ENCODE measurements at regions not wholly inside any gene's neighbourhood (a gene's known extent, or its start where the extent isn't known, plus 50 kb on each side); places are given as distances from the start of the nearest gene placed in this dataset.
A peak's percentile ranks its signal among the peaks of the same experiment; 100 is the strongest.

- Mint-ChIP-seq H3K27me3 (no peaks in the 10 kb centered on the region), H3K36me3 (ENCODE audit: insufficient read depth) (no peaks in the 10 kb centered on the region), H3K9me3 (no peaks in the 10 kb centered on the region), H3K4me1 (ENCODE audit: low read depth in 2 of 2) (peaks cover 0 to 4% of the 10 kb centered on the region in 2 donors), H3K27ac (no peak overlapping the region), H3K4me3 (no peak overlapping the region)
- DNase-seq (no peak), ATAC-seq (replicated peaks) (no peak)
Observed at GRCh38 chr14:98826618-98827017, 445.4 kb downstream of the BCL11B start.

DNA sequence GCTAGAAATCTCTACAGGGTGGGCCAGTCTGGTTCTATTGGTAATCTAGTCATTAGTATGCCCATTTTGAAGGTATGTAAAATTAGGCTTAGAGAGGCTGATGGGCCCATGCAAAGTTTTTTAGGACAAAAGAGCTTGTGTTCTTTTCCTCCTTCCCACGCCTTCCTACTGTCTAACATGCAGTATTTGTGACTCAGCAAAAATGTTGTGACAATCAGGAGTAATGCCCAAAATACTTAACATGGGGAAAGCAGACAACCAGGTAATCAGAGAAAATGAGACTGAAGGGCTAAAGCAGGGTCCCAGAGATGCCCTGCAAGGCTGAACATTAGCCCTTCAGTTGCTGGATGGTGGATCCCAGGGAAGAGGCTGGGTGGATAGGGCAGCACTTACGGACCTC is 437.9 kb downstream of the BCL11B start:
- Mint-ChIP-seq H3K27me3 (peaks cover 5% of the 10 kb centered on the region in 2 donors), H3K4me1 (ENCODE audit: low read depth in 2 of 2) (no peaks in the 10 kb centered on the region), H3K9me3 (no peaks in the 10 kb centered on the region), H3K4me3 (no peak overlapping the region), H3K27ac (no peak overlapping the region), H3K36me3 (ENCODE audit: insufficient read depth) (no peaks in the 10 kb centered on the region)
- no peak for ATAC-seq (replicated peaks)
- no peak for DNase-seq

- Mint-ChIP-seq H3K27me3 (peaks cover 6 to 13% of the 10 kb centered on the region in 2 donors), H3K9me3 (no peaks in the 10 kb centered on the region), H3K4me1 (ENCODE audit: low read depth in 2 of 2) (no peaks in the 10 kb centered on the region), H3K36me3 (ENCODE audit: insufficient read depth) (no peaks in the 10 kb centered on the region), H3K27ac (no peak overlapping the region), H3K4me3 (no peak overlapping the region)
- DNase-seq (no peak), ATAC-seq (replicated peaks) (no peak)
Observed at GRCh38 chr14:98835051-98835824, 436.8 kb downstream of the BCL11B start.

- peaks cover 6 to 16% of the 10 kb centered on the region in 2 donors for H3K27me3 Mint-ChIP-seq
- no peak overlapping the region for H3K27ac Mint-ChIP-seq
- H3K4me3 Mint-ChIP-seq = no peak overlapping the region
- H3K36me3 Mint-ChIP-seq (ENCODE audit: insufficient read depth) = no peaks in the 10 kb centered on the region
- no peak for ATAC-seq (replicated peaks)
- H3K9me3 Mint-ChIP-seq = no peaks in the 10 kb centered on the region
- DNase-seq = no peak
- no peaks in the 10 kb centered on the region for H3K4me1 Mint-ChIP-seq (ENCODE audit: low read depth in 2 of 2)
Observed at GRCh38 chr14:98835825-98836100, 436.2 kb downstream of the BCL11B start.

GRCh38 chr14:98840091-98840490 is 431.9 kb downstream of the BCL11B start:
- peaks cover 7 to 8% of the 10 kb centered on the region in 2 donors for H3K4me1 Mint-ChIP-seq (ENCODE audit: low read depth in 2 of 2)
- H3K4me3 Mint-ChIP-seq = no peak overlapping the region
- ATAC-seq (replicated peaks) = no peak
- DNase-seq = no peak
- no peaks in the 10 kb centered on the region for H3K36me3 Mint-ChIP-seq (ENCODE audit: insufficient read depth)
- peaks cover 6 to 30% of the 10 kb centered on the region in 2 donors for H3K27me3 Mint-ChIP-seq
- no peaks in the 10 kb centered on the region for H3K9me3 Mint-ChIP-seq
- no peak overlapping the region for H3K27ac Mint-ChIP-seq

DNA sequence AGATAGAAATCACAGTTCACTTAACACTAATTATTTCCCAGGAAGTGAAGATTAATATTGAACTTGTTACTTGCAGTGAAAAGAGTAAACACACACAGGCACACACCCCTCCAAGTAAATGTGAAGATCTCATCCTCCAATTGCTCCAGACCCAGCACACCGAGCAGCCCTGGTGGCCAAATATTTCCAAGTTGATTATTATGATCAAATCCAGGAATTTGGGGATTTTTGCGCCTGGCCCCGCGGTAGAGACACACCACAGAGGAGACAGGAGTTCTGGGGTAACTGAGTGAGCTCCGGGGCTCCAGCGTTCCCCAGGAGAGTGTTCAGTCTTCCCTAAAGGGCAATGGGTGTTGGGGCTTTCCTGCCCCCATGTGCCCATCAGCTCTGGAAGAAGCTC is 431.5 kb downstream of the BCL11B start:
- H3K27ac Mint-ChIP-seq = no peak overlapping the region
- no peaks in the 10 kb centered on the region for H3K36me3 Mint-ChIP-seq (ENCODE audit: insufficient read depth)
- DNase-seq = no peak
- no peak for ATAC-seq (replicated peaks)
- peaks cover 7 to 8% of the 10 kb centered on the region in 2 donors for H3K4me1 Mint-ChIP-seq (ENCODE audit: low read depth in 2 of 2)
- H3K4me3 Mint-ChIP-seq = no peak overlapping the region
- peaks cover 6 to 30% of the 10 kb centered on the region in 2 donors for H3K27me3 Mint-ChIP-seq
- no peaks in the 10 kb centered on the region for H3K9me3 Mint-ChIP-seq

- Mint-ChIP-seq H3K9me3 (no peaks in the 10 kb centered on the region), H3K4me1 (ENCODE audit: low read depth in 2 of 2) (peaks cover 7 to 8% of the 10 kb centered on the region in 2 donors), H3K27ac (no peak overlapping the region), H3K4me3 (no peak overlapping the region), H3K36me3 (ENCODE audit: insufficient read depth) (no peaks in the 10 kb centered on the region), H3K27me3 (peaks cover 11 to 38% of the 10 kb centered on the region in 2 donors)
- DNase-seq = no peak
- no peak for ATAC-seq (replicated peaks)
Observed at GRCh38 chr14:98844456-98844855, 427.5 kb downstream of the BCL11B start.

DNA sequence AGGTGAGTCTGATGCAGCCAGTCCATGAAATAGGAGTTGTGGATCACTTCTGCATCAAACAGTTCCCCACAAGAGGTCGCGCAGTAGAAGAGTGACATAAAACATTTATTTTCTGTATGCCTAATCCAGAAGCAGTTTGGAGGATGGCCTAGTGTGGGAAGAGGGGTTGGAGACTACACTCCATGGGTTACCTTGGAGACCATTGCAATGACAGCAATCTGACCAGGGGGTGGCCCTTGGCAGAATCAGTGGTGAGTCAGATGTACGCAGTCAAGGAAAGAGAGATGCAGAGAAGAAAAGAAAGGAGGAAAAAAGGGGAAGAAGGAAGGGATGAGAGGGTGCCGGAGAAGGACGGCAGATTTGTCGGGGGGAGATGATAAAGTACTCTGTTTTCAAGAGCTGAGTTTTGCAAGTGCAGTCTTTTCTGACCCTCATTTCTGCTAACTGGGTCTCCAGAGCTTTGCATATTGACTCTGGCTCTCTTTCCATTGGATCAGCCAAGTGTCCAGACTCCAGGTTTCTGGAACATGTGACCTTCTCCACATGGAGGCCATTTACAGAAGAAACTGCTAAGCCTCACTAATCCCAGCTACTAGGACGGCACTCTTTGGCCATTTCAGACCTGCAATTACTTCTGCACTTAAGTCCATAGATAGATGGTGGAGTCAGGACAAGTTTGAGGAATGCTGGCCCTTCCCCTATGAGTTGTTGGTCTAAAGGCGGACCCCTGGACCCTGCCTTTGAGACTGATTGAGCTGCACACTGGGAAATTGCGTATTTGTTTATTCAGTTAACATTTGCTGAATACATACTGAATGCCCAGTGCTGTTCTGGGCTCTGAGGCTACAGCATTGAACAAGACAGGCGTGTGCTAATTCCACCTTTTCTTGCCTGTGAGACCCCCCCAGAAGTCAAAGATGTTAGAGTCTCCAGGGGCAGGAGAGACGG is 424.2 kb downstream of the BCL11B start:
- Mint-ChIP-seq H3K9me3 (no peaks in the 10 kb centered on the region), H3K27me3 (peaks cover 11 to 31% of the 10 kb centered on the region in 2 donors), H3K36me3 (ENCODE audit: insufficient read depth) (no peaks in the 10 kb centered on the region), H3K27ac (no peak overlapping the region), H3K4me3 (no peak overlapping the region), H3K4me1 (ENCODE audit: low read depth in 2 of 2) (peaks cover 7 to 8% of the 10 kb centered on the region in 2 donors)
- ATAC-seq (replicated peaks) (no peak), DNase-seq (no peak)

DNA sequence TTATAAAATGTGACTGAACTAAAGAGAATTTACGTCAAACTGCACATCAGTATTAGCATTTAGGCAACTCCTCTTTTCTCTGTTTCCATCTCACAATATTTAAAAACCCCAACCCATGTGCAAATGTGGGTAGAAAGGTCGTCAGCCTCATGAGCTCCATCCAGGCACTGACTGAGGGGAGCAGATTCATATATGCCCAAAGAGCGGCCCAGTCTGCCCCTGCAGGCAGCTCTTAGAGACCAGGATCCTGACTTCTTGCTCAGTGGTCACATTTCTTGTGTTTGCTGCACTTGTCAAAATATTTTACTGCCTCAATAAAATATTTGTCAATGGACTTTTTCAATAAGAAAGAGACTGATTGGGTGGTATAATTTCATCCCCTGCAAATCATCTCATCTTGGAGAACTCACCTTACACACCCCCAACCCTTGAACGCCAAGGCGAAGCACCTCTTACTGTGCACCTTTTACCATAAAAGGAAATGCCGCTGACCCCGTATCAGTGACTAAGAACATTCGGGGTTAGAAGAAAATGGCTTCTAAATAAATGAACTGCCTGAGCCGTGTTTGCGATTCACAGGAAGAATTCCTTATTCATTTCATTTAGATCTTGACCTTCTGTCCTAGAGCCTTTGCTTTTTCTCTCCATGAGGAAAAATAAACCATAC is 418.8 kb downstream of the BCL11B start:
- peaks cover 15 to 42% of the 10 kb centered on the region in 2 donors for H3K27me3 Mint-ChIP-seq
- no peak overlapping the region for H3K27ac Mint-ChIP-seq
- ATAC-seq (replicated peaks) (no peak), DNase-seq (no peak)
- no peak overlapping the region for H3K4me3 Mint-ChIP-seq
- H3K9me3 Mint-ChIP-seq = no peaks in the 10 kb centered on the region
- no peaks in the 10 kb centered on the region for H3K36me3 Mint-ChIP-seq (ENCODE audit: insufficient read depth)
- no peaks in the 10 kb centered on the region for H3K4me1 Mint-ChIP-seq (ENCODE audit: low read depth in 2 of 2)

GRCh38 chr14:98855926-98856715 is 415.9 kb downstream of the BCL11B start:
- Mint-ChIP-seq H3K36me3 (ENCODE audit: insufficient read depth) (no peaks in the 10 kb centered on the region), H3K27me3 (peaks cover 24 to 72% of the 10 kb centered on the region in 2 donors), H3K27ac (peak overlapping the region in 1 of 2 donors; percentile 15), H3K9me3 (no peaks in the 10 kb centered on the region), H3K4me1 (ENCODE audit: low read depth in 2 of 2) (peaks cover 0 to 2% of the 10 kb centered on the region in 2 donors), H3K4me3 (no peak overlapping the region)
- ATAC-seq (replicated peaks) (no peak), DNase-seq (no peak)

DNA sequence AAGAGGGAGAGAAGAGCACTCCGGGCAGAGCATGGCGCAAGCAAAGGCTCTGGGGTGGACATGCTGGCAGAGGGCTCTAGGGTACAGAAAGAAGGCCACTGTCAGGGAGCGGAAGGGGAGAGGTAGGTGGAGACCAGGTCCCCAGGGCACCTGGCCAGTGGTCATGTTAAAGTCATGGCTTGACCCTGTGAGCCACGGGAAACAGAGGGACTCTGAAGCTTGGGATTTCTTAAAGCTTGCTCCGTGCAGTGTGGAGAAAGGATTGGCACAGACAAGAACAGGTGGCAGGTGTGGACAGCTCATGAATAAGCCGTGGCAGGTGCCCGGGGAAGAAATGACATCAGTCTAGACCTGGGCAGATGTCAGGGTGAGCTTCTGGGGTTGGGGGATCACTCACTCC is 413.8 kb downstream of the BCL11B start:
- Mint-ChIP-seq H3K9me3 (no peaks in the 10 kb centered on the region), H3K36me3 (ENCODE audit: insufficient read depth) (peaks cover 4% of the 10 kb centered on the region), H3K4me1 (ENCODE audit: low read depth in 2 of 2) (peaks cover 0 to 2% of the 10 kb centered on the region in 2 donors), H3K27me3 (peaks cover 24 to 65% of the 10 kb centered on the region in 2 donors), H3K27ac (no peak overlapping the region), H3K4me3 (no peak overlapping the region)
- ATAC-seq (replicated peaks) (no peak), DNase-seq (no peak)

DNA sequence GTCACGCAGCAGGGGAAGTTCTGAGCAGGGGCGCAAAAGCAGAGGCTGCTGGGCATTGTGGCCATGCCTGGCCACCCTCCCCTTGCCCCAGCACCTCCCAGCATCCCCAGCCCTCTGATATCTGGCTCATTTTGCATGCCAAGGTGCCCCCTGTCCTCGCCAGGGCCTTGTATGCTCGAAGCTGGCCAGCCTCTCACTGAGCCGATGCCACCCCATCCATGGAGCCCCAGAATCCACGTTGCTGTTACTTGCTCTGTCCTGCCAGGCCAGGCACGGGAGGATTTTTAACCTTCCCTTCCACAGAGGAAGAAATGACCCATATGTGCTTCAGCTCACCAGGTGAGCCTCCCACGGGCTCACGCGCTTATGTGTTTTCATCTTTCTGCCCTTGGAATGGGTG is 413.4 kb downstream of the BCL11B start:
- Mint-ChIP-seq H3K27me3 (peaks cover 24 to 64% of the 10 kb centered on the region in 2 donors), H3K4me3 (no peak overlapping the region), H3K27ac (no peak overlapping the region), H3K36me3 (ENCODE audit: insufficient read depth) (peaks cover 4% of the 10 kb centered on the region), H3K9me3 (no peaks in the 10 kb centered on the region), H3K4me1 (ENCODE audit: low read depth in 2 of 2) (peaks cover 0 to 2% of the 10 kb centered on the region in 2 donors)
- no peak for DNase-seq
- no peak for ATAC-seq (replicated peaks)

DNA sequence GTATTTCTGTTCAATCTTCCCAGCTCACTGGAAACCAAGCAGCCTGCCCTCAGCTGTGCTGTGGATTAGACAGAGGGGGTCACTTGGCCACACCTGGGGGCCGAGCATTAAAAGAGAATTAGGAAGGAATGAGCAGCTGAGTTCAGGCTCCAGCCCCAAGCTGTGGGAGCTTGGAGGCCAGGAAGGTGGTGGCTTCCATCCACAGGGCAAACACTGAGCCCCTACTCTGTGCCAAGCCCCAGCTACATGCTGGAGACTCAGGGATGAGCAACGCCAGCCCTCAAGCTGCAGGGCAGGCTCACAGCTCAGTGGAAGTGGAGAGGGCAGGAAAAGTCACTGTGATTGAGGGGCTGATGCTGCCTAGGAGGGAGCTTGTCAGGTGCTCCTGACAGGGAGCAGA is 412.7 kb downstream of the BCL11B start:
- H3K27me3 Mint-ChIP-seq = peaks cover 16 to 57% of the 10 kb centered on the region in 2 donors
- DNase-seq (no peak), ATAC-seq (replicated peaks) (no peak)
- peaks cover 0 to 2% of the 10 kb centered on the region in 2 donors for H3K4me1 Mint-ChIP-seq (ENCODE audit: low read depth in 2 of 2)
- H3K9me3 Mint-ChIP-seq = no peaks in the 10 kb centered on the region
- H3K4me3 Mint-ChIP-seq = no peak overlapping the region
- H3K27ac Mint-ChIP-seq = no peak overlapping the region
- H3K36me3 Mint-ChIP-seq (ENCODE audit: insufficient read depth) = peaks cover 4% of the 10 kb centered on the region
